Astrocyte (in vitro differentiated cells and primary cell): ENCODE measurements at regions not wholly inside any gene's neighbourhood (a gene's known extent, or its start where the extent isn't known, plus 50 kb on each side); places are given as distances from the start of the nearest gene placed in this dataset.

Source experiments
- CTCF ChIP-seq: IDR thresholded peaks from 2 replicates; pipeline ENCODE4 v1.5.1; 2011; ENCODE audit warnings: low read depth, mild to moderate bottlenecking, inconsistent platforms, low read length, moderate library complexity; ENCODE audit not compliant: insufficient read depth
- EZH2 ChIP-seq: IDR thresholded peaks from 2 replicates; pipeline ENCODE4 v1.6.1; 2012; ENCODE audit warnings: mild to moderate bottlenecking, low read length, inconsistent platforms; ENCODE audit not compliant: insufficient read depth

GRCh38 chr9:77097335-77097734, 77.9 kb downstream of the FOXB2 start:
- TF ChIP-seq EZH2 (no peak), CTCF (no peak)
